Anterior cingulate cortex (tissue), 58 donors: ENCODE measurements at regions not wholly inside any gene's neighbourhood (a gene's known extent, or its start where the extent isn't known, plus 50 kb on each side); places are given as distances from the start of the nearest gene placed in this dataset.
"Not testable (repeated sequence)": the region's sequence is repeated elsewhere in the genome, so short reads cannot be mapped to it uniquely, and the experiment has no call there.

ENCODE experiments used
- DNase-seq, 58 donors: peaks; one replicate each; lab custom pipeline; 2025; lab: John Stamatoyannopoulos, UW

DNA sequence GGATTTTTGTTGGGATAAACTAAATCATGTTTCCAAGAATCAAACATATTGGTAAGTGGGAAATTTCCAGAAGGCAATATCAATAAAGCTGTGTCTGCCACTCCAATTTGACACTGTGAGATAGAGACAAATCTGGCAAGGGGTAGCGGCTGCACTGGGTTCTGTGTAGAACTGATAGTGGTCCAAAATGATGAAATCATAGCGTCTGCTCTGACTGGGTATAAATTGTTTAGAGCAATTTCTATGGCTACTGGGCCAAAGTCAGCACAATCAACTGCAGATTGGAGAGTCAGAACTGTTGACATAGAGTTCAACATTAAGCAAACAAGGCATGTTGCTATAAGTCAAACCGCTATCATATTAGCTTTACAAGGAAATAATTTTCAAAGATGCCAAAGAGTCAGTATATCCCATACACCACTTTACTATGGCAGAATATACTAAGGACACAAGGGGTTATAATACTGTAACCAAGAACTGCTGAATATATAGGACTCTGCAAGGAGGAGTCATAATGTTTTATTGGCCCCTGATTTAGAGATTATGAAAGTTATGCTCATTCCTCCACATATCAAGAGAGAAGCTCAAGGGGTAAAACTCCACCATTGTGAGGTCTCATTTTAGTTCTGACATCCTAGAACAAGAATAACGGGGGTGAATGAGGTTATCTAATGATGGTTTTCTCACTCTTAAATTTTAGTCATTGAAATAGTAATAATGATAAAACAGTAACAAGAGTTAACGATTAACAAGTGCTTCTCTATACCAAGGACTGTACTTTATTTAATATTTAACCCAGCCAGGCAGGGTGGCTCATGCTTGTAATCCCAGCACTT, 309.7 kb upstream of the GADL1 start:
- DNase-seq, result no peak

DNA sequence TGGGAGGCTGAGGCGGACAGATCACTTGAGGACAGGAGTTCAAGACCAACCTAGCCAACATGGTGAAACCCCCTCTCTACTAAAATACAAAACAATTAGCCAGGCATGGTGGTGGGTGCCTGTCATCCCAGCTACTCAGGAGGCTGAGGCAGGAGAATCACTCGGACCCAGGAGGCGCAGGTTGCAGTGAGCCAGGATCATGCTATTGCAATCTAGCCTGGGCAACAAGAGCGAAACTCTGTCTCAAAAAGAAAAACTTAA, 310.3 kb upstream of the GADL1 start:
- not testable (repeated sequence) for DNase-seq

DNA sequence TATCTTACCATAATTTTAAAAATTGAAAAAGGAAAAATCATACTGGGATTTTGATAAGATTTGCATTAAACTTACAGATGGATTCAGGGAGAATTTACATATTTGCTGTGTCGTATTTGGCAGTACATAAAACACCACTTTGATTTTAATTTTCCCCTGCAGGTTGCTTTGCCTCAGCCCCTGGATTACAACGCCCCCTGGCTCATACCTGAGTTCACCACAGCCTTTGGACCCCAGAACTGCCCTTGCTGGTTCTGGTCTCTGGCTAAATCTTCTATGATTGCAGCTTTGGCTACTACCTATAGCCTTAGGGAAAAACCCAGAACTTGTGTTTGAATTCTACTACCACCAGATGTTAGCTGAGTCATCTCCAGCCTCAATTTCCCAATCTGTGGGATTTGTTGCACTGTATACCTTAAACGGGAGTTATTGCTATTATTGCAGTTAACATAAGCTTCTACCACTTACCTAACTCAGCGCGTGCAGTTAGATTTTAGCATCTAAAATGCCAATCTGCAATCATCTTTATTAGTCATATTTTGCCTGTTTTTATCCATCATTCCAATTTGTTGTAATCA, 315.7 kb upstream of the GADL1 start:
- no peak for DNase-seq

DNA sequence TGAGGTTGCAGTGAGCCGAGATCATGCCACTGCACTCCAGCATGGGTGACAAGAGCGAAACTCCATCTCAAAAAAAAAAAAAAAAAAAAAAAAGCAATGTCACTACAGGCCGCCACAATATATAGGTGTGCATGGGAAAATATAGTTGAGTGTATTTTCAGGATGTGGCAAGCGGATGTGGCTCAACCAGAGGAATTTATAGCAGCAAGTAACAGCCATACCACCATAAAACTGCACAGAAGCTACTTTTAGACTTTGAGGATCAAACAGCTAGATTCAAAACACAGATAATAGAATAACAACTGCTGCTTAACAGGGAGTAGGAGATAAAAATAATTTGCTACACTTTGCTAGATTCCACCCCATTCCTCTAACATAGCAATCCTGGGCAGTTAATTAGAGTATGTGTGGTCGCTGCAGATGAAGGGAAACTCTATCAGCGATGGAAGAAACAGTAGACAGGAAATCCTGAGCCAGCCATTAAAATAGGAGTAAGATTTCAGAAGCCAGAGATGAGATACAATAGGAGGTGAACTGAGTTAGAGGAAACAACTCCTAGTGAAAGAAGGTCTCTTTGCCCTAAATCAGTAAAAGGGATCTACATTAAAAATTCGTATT, 318.7 kb upstream of the STT3B start:
- no peak for DNase-seq

DNA sequence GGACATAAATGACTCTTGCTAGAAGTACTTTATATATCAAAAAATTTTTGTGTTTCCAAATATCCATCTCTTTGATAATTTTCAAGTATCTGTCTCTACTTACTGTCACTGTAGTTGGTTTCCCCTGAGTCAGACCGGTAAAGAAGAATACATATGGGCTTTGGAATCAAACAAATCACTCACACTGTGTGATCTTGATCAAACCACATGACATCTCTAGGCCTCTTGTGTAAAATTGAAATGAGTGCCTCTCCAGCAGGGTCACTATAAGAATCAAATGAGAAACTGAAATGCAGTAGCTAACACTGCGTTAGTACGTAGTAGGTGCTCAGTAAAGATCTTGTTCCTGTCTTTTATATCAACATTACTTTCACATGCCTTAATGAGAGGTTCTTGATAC, 314.6 kb upstream of the STT3B start:
- DNase-seq, result no peak

DNA sequence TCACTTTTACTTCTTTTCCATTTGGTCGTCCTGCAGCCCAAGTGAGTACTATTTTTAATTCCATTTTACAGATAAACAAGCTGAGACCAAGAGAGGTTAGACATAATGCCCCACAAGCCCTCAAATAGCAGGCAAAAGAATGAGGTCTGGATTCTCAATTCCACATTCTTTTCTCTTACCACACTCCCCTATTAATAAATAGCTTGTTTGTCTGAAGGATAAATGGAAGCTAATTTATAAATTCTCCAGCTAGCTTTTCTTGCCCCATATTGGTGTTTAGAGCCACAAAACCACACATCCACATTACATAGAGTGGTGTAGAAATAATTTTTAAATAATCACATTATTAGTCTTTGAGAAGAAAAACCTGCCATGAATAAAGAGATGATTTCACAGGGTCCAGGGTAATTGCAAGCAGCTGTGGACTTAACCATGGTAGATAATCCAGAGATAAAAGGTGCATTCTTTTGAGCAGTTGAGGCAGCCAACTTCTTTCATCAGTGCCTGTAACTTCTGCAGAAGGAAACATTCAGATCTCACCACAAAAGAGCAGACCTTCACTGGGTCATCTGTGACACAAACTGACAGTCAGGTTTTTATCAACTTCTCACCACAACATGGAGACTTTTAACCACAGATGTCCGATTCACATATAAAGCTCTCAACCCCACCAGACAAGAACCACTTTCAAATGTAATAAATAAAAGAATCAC, 313.4 kb upstream of the STT3B start:
- no peak for DNase-seq

- DNase-seq, result no peak
Observed at GRCh38 chr3:31220431-31220830, 312.3 kb upstream of the STT3B start.

DNA sequence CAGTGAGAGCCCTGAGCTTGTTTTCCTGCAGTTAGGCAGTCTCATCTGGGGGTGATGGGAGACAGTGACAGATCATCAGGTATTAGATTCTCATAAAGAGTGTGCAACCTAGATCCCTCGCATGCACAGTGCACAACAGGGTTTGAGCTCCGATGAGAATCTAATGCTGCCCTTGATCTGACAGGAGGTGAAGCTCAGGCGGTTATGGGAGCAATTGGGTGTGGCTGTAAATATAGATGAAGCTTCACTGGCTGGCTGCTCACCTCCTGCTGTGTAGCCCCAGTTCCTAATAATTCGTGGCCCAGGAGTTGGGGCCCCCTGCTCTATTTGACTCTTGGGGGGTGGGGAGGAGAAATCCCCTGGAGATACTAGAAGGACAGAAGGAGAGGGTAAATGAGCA, 309.4 kb upstream of the STT3B start:
- no peak for DNase-seq

DNA sequence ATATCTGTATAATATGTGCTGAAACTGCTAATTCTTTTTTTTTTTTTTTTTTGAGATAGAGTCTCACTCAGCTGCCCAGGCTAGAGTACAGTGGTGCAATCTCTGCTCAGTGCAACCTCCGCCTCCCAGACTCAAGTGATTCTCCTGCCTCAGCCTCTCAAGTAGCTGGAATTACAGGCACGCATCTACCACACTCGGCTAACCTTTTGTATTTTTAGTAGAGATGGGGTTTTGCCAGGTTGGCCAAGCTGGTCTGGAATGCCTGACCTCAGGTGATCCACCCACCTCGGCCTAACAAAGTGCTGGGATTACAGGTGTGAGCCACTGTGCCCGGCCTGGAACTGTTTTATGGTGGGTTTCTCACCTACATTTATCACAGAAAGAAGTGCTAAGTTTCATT, 307.8 kb upstream of the STT3B start:
- no peak for DNase-seq

DNA sequence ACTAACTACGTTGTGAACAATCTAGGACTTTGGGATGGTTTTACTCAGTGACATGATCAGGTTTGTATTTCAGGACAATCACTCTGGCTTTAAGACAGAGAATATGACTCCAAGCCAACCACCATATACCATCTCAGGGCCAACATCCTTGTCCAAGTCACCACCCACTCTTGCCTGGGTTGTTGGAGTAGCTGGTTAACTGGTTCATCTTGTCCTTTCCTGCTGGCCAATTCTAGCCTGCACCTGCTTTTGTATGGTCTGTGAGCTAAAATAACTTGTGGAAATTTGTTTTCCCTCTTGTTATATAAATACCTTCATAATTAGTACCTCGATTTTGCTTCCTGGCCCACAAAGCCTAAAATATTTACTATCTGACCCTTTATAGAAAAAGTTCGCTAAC, 306.8 kb upstream of the STT3B start:
- no peak for DNase-seq

GRCh38 chr3:31226346-31226745, 306.4 kb upstream of the STT3B start:
- no peak for DNase-seq

DNA sequence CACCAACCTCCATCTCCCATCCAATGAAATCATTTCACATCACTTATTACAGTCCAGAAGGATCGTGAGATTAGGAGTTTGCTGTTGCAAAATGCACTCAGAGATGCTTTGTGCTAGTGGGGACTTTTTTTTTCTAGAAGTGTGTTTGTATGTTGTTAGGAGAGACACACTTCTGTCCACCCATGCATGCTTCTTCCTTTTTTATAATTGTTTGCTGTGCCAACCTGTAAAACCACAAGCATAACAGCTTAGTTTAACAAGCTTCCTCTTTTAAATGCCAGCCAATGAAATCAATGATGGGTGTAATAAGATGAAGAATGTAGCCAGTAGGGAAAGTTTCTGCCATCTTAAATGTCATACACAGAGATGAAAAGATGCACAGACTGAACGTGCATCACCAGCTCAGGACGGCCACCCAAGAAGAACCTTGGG, 305.6 kb upstream of the STT3B start:
- no peak for DNase-seq

- no peak for DNase-seq
Observed at GRCh38 chr3:31230425-31231223, 302.1 kb upstream of the STT3B start.

GRCh38 chr3:31232055-31233025, 300.4 kb upstream of the STT3B start:
- no peak for DNase-seq

DNA sequence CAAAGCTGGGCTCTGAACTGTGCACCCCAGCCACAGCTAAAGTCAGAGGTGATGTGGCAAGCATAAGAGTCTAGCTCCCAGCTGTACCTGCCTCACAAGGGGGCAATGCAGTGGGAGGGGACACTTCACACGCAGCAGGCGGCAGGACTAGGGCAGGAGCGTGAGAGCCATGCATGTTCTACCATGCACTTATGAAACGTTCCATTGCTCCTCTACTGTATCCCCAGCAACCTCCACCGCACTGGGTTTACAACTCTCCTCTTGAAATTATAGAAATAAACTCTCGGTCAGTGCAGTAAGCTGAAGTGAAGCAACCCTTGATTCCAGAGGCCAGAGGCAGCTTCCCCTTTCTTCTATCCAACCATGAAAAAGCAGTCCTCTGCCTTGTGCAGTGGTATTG, 298.6 kb upstream of the STT3B start:
- no peak for DNase-seq

- no peak for DNase-seq
Observed at GRCh38 chr3:31235062-31235700, 297.5 kb upstream of the STT3B start.

GRCh38 chr3:31237887-31238286, 294.8 kb upstream of the STT3B start:
- no peak for DNase-seq

DNA sequence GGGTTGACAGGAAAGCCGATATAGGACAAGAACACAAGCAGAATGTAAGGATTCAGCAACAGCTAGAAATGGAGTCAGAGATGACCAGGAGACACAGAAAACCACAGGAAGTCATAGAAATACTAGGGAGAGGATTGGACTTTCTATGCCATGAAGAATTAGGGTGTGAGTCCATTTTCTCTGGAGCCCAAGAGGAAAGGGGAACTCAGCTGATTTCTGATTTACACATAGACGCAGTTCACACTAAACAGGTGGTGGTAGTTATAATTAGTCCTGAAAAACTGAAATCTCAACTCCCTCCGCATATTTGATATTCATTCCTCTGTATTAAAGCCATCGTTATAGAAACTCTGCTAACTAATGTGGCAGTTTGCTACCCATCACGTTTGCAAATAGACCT, 292.7 kb upstream of the STT3B start:
- DNase-seq, result no peak

DNA sequence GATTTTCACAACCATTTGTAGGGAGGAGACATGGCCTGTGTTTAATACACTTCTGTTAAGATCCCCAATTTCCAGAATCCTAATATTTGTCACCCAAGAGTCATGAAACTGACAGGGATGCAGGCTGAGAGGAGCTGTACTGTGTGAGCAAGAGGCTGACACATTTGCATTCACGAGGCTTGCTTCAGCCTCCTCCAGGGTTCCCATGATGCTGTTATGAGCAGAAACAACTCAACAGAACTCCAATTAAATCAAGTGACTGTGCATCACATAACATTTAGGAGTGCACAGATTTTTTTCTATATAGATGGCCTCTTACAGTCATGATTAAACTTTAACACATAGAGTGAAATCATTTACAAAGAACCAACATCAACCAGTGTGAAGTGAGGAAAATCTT, 292.3 kb upstream of the STT3B start:
- DNase-seq, result peak in 4 of 58 donors; percentile 2 to 21 (median 8)
